HG02840 (cell line): ENCODE measurements at regions not wholly inside any gene's neighbourhood (a gene's known extent, or its start where the extent isn't known, plus 50 kb on each side); places are given as distances from the start of the nearest gene placed in this dataset.

Experiments used
- ATAC-seq: cut with Tn5 transposase; IDR thresholded peaks from one replicate; pipeline ENCODE4 v1.9.1; 2021; ENCODE audit warnings: mild to moderate bottlenecking, moderate library complexity, moderate number of reproducible peaks; ENCODE audit not compliant: unreplicated experiment, low FRiP score

GRCh38 chr16:85333744-85334640 is 221.7 kb upstream of the CIBAR2 start:
- ATAC-seq = no peak

DNA sequence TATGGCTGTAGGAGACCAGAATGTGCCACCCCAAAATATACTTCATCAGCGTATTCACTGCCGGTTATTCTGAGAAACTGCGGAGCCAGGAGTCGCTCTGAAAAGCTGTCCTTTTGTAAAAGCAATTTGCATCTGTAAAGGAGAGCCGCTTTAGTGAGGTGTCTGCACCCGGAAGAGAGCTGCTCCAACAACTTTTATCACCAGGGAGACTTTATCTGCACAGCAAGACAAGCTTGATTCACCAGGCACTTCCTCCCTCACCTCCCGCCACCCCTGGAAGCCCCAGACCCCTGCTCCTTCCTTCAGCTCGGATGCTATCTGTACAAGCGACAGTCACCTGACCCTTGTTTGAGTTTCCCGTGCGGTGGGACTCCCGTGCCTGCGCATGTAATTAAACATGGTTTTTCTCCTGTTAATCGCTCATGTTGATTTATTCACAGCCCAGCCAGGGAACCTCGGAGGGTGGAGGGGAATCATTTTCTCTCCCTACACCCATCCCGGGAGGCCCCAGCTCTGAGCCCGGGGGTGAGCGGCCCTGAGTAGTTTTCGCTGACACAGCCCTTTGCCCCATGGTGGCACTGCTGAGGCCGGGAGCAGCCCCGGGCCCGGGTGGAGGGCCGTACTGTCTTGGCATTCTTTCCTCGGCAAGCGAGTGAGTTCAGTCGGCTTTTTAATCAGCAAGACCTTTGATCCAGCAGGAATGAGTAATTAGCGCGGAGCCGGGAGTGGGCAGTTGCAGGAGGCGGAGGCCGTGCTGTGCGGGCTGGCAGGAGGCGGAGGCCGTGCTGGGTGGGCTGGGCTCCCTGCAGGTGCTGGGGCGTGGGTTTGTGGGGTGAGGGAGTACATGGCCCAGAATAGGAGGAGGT is 222.7 kb upstream of the CIBAR2 start:
- ATAC-seq = no peak

DNA sequence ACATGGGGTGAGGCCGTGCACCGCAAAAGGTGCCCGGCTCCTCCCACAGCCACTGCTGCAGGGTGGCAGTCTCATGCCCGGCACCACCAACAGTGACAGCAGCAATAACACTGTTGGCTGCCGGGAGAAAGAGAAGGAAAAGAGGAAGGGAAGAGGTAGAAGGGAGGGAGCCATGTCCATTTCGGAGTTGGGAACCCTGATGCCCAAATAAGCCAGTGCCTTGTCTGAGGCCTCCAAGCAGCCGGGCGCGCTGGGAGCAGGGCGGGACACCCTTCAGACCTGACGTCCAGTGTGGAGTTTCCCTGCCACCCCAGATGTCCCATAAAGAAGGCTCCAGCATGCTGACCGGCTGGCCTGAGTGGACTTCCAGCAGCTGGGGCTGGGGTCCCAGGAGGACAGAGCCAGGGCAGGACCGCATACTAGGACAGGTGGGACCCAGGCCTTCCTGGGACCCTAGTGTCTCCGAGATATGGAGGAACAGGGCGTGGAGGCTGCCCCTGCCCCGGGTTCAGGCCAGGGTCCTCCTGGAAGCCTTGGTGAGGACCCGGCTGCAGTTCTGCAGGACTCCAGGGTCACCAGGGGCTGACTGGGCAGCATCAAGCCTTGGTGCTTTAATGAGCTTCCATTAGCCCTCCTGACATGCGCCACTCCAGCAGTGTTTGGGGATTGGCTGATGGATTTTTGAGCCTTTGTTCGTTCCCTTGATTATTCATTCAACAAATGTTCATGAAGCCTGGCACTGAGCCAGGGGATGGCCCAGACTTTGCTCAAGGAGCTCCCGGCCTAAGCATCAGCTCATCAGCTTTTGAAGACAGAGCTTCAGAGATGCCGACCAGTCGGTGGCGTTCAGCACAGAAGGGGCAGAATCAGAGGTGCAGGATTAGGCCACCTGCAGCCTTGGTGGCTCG is 223.6 kb upstream of the CIBAR2 start:
- no peak for ATAC-seq

GRCh38 chr16:85337910-85338637 is 225.8 kb upstream of the CIBAR2 start:
- no peak for ATAC-seq

DNA sequence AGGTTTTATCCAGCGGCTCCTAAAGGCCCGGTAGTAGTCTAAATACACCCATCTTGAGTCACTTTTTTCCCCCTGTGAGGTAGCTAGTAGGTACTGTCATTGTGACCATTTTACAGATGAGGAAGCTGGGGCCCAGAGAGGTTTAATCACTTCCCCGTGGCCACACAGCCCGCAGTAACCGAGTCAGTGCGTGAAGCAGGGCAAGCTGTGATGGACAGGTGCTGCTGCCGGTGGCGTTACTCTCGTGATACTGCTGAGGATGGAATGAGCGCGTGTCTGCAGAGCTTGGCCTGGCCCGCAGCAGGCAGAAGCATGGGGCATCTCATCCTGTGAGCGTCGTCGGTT is 226.3 kb upstream of the CIBAR2 start:
- ATAC-seq = no peak

DNA sequence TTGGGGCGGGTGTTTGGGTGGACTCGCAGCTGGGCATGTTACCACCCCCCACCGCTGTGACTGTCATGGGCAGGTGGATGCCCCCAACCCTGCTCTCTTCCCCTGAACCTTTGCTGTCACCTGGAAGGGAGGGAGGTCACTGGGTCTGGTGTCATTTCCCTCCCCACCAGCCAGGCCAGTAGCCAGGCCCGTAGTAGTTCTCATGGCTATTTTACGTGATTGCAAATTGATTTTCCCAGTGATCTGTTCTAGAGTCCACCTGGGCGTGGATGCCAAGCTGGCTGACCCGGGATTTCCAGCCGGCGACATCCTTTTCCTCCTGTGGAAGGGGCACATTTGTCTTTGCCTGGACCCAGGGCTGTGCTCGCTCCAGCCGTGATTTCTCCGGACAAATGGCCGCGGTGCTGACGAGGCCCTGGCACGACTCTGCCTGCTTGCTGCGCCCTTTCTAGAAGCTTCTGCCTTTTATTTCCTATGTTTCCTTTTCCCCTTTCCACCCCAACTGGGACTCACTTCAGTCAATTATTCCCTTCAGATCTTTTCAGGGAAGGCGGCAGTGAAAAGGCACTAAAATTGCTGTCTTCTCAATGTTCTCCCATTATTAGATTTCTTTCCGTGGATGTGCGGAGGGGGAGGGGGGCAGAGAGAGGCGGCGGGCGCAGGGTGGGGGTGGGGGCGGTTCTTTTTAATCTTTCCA is 226.9 kb upstream of the CIBAR2 start:
- ATAC-seq = no peak

DNA sequence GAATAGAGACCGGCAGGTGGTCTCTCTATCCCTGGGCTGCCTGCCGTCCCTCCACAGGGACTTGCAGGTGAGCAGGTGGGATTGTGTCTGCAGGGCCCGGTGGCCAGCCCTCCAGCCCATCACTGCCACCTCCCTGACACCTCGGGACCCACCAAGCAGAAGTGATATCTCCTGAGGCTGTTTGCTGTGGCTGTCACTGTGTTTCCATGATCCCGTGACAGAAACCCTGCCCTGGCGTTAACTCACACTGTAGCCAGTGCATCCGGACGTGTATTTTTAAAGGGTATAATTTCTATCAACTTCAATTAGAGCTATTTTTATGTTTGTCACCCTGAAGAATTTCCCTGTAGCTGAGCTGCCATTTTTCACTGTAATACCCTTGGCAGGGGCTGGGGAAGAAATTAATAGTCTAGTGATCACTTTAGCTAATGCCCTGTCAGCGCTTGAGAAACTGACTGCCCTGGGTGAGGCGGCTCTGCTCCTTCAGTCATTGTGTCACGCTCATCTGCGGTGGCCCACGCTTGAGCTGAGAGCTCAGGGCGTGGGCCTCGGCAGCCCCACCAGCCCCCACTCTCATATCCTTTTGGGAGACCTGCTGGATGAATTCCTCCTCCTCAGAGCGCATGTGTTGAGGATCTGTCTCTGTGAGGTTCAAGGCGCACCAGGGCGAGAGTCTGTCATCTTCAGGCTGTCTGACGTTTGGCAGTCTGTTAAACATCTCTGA is 229.9 kb upstream of the CIBAR2 start:
- no peak for ATAC-seq

- no peak for ATAC-seq
Observed at GRCh38 chr16:85344502-85345128, 232.3 kb upstream of the CIBAR2 start.

GRCh38 chr16:85345129-85345639 is 232.9 kb upstream of the CIBAR2 start:
- no peak for ATAC-seq

- no peak for ATAC-seq
Observed at GRCh38 chr16:85346404-85347212, 234.3 kb upstream of the CIBAR2 start.

DNA sequence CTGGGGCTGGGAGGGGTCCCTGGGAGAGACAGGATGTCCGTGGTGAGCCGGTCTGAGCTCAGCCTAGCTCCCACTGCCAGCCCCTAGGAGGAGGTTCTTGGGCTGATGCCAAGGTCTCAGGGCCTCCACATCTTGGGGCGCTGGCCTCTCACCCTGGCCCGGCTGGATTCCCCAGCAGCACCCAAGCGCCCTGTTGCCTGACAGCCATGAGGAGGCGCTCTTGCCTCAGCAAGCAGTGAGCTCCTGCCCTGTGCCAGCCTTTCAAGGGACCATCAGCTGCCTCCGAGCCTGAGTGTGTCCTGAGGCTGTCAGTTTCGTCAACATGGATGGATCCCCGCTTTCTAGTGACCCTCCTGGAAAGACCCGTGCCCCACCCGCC is 234.9 kb upstream of the CIBAR2 start:
- ATAC-seq = no peak

GRCh38 chr16:85348065-85348840 is 236.0 kb upstream of the CIBAR2 start:
- ATAC-seq = no peak

GRCh38 chr16:85348911-85349334 is 236.7 kb upstream of the CIBAR2 start:
- no peak for ATAC-seq

- ATAC-seq = no peak
Observed at GRCh38 chr16:85349365-85350145, 237.3 kb upstream of the CIBAR2 start.

GRCh38 chr16:85350146-85350728 is 238.0 kb upstream of the CIBAR2 start:
- ATAC-seq = no peak
